ENCODE measurements at regions not wholly inside any gene's neighbourhood (a gene's known extent, or its start where the extent isn't known, plus 50 kb on each side); places are given as distances from the start of the nearest gene placed in this dataset.
"Not testable (repeated sequence)": the region's sequence is repeated elsewhere in the genome, so short reads cannot be mapped to it uniquely, and the experiment has no call there.

DNA sequence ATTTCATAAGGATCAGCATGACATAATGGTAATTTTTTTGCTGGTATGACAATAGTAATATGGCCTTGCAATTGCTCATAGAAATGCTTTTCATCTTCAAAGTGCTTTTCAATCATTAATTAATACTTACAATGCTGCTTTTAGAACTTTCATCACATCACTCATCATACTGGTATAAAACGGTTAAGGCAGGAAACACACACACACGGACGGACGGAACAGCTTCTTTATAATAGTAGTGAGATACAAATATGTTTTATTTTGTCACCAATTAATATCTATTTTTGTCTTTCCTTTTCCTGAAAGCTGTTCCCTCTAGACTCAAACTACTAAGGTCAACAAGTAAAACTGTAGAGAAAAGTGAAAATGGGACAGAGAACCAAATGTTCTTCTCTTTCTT, 353.9 kb upstream of the PKN2 start:
- DNase-seq: no peak

DNA sequence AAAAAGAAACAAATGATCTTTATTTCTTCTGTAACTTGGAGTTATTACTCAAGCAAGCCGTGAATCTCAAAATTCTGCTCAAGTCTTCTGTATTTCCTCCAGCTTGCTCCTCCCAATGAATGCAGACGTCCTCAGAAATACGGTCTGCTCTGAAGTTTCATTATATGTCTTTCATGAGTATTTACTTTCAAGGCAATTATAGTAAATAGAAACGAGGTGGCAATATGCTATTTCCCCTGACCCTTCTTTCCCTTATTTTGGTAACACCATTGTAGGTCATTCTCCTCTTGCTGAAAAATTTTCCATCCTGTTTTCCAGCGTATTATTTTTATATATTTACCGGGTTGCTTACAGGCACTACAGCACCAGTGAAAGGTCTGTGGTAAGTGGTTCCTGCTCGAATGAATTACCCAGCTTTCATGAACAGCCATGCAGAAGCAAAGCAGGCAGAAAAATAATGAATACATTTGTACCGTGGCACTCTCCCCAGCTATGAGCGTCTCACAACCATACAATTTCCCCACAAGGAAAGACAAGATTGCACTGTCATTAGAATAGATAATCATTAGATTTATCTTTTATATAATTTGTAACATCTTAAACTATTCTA, 350.9 kb upstream of the PKN2 start:
- DNase-seq: no peak

DNA sequence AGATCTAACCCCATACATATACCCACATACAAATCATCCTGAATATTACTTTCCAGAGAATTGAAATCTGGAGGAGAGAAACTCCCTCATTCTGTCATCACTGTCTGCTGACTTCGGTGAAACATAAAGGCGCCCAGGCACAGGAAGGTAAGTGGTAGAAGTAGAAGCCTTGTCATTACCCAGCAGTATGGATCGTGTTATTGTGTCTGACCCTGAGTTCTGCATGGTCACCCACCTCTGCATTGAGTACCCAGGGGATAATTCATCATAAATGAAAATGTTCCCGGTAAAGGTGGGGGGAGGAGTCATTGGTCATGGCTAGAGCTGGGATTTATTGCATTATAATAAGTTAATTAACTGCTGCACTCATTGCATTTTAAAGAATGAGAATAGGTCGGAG, 342.6 kb upstream of the PKN2 start:
- DNase-seq: no peak

GRCh38 chr1:88342081-88342480, 342.0 kb upstream of the PKN2 start:
- DNase-seq: not testable (repeated sequence)

DNA sequence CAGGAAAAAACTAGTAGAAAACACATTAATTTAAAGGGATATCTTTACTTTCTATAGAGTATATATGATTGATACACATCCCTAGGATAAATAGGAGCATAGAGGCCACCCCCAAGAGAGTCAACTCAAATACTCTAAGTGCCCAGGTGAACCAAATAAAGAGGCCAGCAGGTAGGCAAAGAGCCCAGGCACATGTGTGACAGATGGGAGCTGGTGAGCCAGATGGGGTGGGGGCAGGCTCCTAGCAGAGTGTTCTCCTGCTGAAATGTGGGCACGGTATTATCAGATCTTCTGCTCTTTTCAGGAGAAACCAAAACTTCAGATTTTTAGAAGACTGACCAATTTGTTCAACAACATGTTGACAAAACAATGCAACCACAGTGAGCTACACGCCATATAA, 333.4 kb upstream of the PKN2 start:
- DNase-seq: no peak

GRCh38 chr1:88351960-88352359, 332.1 kb upstream of the PKN2 start:
- no peak for DNase-seq

- no peak for DNase-seq
These were observed 329.8 kb upstream of the PKN2 start for GRCh38 chr1:88354256-88354655.

DNA sequence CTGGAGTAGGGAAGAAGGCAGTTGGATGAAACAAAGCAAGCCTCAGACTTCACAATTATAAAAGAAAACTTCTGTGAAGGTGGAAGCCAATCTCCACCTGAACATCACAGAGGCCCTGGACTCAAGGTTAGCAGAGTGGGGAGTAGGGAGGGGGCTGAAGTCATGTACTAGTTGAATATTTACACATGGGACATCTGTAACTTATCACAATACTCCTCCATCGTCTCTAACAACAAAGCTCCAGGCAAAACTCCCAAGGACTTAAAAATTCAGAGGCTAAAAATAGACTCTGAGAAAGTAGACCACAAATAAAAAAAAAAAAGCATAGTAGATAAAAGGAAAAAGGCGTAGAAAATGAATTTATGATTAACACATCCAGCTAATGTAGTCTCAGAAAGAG, 326.3 kb upstream of the PKN2 start:
- no peak for DNase-seq

GRCh38 chr1:88371436-88372023, 312.5 kb upstream of the PKN2 start:
- DNase-seq: no peak

- DNase-seq: no peak
These were observed 308.1 kb upstream of the PKN2 start for GRCh38 chr1:88375977-88376376.

DNA sequence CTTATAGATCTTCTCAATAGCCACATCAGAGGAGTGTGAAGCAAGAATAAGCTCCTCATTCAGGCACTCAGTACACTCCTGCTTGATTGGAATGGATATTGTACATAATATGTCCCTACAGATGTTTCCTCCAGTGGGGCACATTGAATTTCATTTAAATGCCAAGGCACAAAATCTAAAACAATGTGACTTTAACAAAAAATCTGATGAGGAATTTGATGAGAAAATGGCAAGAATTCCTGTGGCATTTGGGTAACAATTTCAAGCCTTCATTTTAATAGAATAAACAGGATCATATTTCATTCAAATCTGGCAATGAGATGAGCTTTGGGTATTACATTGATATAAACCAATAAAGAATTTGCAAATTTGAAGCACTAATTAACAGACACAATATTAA, 307.7 kb upstream of the PKN2 start:
- no peak for DNase-seq

DNA sequence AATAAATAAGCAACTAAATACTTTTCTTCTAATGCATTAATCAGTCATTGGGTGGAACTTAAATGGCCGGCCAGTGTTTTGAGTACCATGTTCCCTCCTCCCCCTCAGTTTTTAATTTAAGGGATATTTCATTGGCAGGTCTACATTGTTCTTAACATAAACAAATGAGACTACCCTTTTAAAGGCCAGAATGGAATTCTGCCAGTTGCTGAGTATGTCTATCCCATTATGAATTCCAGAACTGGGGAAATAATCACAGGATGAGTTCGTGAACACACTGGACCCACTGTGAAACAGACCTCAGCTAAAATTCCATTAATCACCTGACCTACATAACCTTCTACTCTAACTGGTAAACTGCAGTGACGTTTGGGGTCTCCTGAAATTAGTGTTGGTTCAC, 305.5 kb upstream of the PKN2 start:
- no peak for DNase-seq

- DNase-seq: no peak
These were observed 289.1 kb upstream of the PKN2 start for GRCh38 chr1:88394958-88395357.

DNA sequence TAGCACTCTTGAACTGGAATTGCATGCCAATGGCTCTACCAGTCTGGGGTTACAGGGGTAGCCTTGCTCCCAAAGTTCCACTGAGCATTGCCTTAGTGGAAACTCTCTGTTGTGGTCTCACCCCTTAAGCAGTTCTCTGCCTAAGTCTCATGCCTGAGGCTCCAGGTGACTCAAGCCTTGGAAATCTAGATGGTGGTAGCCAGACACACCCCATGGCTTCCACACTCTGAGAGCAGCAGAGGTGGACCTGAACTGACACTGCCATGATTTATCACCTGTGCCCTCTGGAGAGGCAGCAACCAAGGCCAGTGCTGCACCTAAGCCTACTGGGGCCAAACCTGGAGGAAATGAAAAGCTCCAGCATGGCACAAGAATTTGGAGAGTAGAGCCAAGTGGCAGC, 285.7 kb upstream of the PKN2 start:
- DNase-seq: no peak

DNA sequence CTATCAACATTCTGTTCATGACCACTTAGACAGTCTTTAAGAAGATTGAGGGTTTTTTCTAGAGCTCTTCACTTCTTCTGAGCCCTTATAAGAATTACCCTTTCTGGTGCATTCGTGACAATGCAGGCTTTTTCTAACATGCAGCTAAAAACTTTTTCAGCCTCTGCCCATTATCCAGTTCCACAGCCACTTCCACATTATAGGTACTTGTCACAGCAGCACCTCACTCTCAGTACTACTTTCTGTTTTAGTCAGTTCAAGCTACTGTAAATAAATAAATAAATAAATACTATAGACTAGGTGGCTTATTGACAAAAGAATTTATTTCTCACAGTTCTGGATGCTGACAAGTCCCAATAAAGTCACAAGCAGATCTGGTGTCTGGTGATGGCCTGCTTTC, 284.4 kb upstream of the PKN2 start:
- no peak for DNase-seq

- DNase-seq: no peak
These were observed 282.8 kb upstream of the PKN2 start for GRCh38 chr1:88401313-88401712.

DNA sequence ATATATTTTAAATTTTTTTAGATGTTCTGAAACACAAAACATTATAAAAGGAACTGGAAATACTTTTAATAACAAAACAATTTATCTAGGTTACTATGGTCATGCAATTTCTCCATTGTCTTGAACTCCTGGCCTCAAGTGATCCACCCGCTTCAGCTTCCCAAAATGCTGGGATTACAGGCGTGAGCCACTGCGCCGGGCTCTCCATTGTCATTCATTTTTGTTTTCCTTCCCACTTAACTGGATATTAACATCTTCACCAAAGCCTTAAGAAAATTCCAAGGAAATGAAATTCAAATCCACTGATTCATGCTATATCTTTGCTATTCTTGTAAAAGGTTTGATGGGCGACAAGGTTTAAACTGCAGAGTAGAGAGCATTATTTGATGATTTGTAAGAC, 279.5 kb upstream of the PKN2 start:
- DNase-seq: no peak

- DNase-seq: no peak
These were observed 276.8 kb upstream of the PKN2 start for GRCh38 chr1:88407248-88407647.

DNA sequence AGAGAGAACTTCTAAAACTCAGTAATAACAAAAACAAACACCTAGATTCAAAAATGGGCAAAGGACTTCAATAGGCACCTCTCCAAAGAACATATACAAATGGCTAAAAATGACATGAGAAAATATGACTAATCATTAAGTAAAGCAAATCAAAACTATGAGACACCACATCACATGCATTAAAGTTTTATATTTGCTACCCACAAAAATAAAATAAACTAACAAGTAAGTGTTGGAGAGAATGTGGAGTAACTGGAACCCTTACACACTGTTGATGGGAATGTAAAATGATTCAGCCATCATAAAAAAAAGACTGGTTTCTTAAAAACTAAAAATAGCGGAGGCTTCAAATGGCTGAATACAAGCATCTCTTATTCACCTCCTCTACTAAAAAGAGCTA, 262.1 kb upstream of the PKN2 start:
- no peak for DNase-seq

GRCh38 chr1:88433556-88433955, 250.5 kb upstream of the PKN2 start:
- DNase-seq: no peak

GRCh38 chr1:88434836-88435235, 249.2 kb upstream of the PKN2 start:
- DNase-seq: no peak

DNA sequence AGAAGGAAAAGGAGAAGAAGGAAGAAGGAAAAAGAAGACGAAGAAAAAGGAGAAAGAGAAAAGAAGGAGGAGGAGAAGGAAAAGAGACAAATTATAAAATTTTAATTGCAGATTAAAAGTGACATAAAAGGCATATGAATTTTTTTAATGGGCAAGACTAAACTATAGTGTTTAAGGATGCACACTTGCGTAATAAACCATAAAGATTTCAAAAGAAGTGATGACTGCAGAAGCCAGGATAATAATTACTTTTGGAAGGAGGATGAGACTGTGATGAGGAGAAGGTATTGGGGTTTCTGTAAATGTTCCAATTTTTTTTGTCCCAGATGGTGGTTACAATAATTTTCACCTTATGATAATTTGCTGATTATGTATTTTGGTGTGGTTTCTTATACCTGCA, 243.1 kb upstream of the PKN2 start:
- DNase-seq: no peak

GRCh38 chr1:88451856-88452255, 232.2 kb upstream of the PKN2 start:
- no peak for DNase-seq

DNA sequence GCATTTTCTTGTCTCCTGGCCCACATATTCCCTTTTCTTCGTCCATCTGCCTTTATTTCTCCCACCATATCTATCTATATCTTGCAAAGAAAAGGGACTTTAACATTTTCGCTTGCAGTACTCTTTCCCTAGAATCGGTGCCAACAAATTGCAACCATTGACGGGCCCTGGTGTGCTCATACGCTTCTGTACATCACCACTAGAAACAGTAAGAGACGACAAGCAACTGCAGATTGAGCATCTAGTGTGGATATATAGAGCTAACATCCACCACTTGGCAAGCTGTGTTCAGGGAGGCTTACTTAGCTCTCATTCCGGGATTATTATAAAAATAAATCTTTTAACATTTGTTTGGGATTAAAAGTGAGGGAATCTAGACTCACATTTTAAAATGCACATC, 230.8 kb upstream of the PKN2 start:
- DNase-seq: no peak

DNA sequence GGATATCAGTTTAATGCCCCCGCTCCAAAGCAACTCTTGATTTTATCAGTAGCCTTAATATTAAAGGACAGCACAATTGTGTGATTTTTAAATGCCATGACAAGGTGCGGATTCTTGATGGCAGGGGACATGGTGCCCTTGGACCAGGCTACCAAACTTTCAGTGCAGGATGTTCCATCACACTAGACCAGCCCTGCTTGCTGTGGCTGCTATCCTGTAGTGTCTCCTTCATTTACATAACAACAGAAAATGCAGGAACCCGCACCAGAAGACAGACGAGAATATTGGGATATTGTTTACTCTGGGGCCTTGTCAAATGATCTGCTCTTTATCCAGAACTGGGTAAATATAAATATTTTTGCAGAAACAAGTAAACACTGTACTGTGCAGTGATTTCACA, 229.3 kb upstream of the PKN2 start:
- DNase-seq: no peak
